ENCODE measurements at regions not wholly inside any gene's neighbourhood (a gene's known extent, or its start where the extent isn't known, plus 50 kb on each side); places are given as distances from the start of the nearest gene placed in this dataset.

DNA sequence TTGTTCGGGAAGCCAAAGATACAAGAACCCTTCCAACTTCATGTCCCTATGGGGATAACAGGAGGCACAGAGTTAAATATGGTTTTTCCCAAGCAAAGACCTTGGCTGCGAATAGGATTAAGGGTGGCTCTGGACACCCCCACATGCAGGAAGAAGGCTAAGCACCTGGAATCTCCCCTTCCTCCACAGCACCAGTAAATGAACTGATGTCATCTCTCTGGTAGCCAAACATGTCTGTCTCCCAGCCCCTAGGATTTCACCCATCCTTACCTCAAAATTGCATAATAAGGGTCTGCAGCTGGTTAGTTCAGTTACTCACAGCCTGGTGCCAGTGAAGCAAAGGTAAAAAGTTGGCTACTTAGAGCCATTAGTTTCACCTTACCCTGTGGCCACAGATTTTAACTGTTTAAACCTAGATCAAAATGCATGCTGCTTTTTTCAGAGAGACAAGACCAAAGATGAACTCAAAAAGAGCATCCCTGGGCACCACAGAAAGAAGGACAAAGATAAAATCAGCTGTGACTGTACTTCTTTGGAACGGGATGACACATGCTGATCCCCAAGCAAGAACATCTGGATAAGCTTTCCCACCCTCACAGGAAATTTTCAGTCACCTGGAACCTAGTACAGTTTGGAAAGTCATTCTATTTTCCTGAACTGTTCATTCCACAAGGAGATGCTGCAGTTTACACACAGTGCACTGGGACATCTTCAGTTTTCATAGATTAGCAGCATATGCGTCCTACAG, 77.2 kb upstream of the AKIP1 start:
- TF ChIP-seq POLR2AphosphoS5 (IDR thresholded peaks at IDR 0.05), result no peak
- TF ChIP-seq, protein P1, sequence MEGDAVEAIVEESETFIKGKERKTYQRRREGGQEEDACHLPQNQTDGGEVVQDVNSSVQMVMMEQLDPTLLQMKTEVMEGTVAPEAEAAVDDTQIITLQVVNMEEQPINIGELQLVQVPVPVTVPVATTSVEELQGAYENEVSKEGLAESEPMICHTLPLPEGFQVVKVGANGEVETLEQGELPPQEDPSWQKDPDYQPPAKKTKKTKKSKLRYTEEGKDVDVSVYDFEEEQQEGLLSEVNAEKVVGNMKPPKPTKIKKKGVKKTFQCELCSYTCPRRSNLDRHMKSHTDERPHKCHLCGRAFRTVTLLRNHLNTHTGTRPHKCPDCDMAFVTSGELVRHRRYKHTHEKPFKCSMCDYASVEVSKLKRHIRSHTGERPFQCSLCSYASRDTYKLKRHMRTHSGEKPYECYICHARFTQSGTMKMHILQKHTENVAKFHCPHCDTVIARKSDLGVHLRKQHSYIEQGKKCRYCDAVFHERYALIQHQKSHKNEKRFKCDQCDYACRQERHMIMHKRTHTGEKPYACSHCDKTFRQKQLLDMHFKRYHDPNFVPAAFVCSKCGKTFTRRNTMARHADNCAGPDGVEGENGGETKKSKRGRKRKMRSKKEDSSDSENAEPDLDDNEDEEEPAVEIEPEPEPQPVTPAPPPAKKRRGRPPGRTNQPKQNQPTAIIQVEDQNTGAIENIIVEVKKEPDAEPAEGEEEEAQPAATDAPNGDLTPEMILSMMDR (IDR thresholded peaks at IDR 0.05), result no peak
- no peak for TF ChIP-seq EP300 (IDR thresholded peaks at IDR 0.05)

Data from sigmoid colon (tissue), 4 donors.